ENCODE measurements at regions not wholly inside any gene's neighbourhood (a gene's known extent, or its start where the extent isn't known, plus 50 kb on each side); places are given as distances from the start of the nearest gene placed in this dataset.
"Not testable (repeated sequence)": the region's sequence is repeated elsewhere in the genome, so short reads cannot be mapped to it uniquely, and the experiment has no call there.

GRCh38 chr2:67318031-67318430 is 79.1 kb upstream of the ETAA1 start:
- no peak for DNase-seq

GRCh38 chr2:67318563-67318962 is 78.6 kb upstream of the ETAA1 start:
- DNase-seq: no peak

GRCh38 chr2:67318993-67319481 is 78.1 kb upstream of the ETAA1 start:
- no peak for DNase-seq

GRCh38 chr2:67320861-67321587 is 76.1 kb upstream of the ETAA1 start:
- no peak for DNase-seq

- DNase-seq: no peak
Observed at GRCh38 chr2:67321588-67321903, 75.6 kb upstream of the ETAA1 start.

- DNase-seq: peak; percentile 40
Observed at GRCh38 chr2:67322353-67323001, 74.7 kb upstream of the ETAA1 start.

GRCh38 chr2:67323209-67323991 is 73.7 kb upstream of the ETAA1 start:
- no peak for DNase-seq

GRCh38 chr2:67329513-67329912 is 67.6 kb upstream of the ETAA1 start:
- DNase-seq: no peak

GRCh38 chr2:67329951-67330350 is 67.2 kb upstream of the ETAA1 start:
- no peak for DNase-seq

GRCh38 chr2:67331419-67332086 is 65.6 kb upstream of the ETAA1 start:
- not testable (repeated sequence) for DNase-seq

- no peak for DNase-seq
Observed at GRCh38 chr2:67337903-67338302, 59.2 kb upstream of the ETAA1 start.

GRCh38 chr2:67338601-67339233 is 58.4 kb upstream of the ETAA1 start:
- DNase-seq: no peak

GRCh38 chr2:67339234-67339885 is 57.8 kb upstream of the ETAA1 start:
- no peak for DNase-seq

GRCh38 chr2:67340133-67341011 is 56.8 kb upstream of the ETAA1 start:
- no peak for DNase-seq

GRCh38 chr2:67341012-67341318 is 56.2 kb upstream of the ETAA1 start:
- no peak for DNase-seq

- DNase-seq: no peak
Observed at GRCh38 chr2:67341336-67341735, 55.8 kb upstream of the ETAA1 start.

- no peak for DNase-seq
Observed at GRCh38 chr2:67342394-67342793, 54.7 kb upstream of the ETAA1 start.

GRCh38 chr2:67346718-67347407 is 50.3 kb upstream of the ETAA1 start:
- DNase-seq: no peak
